K562 (cell line): ENCODE measurements at regions not wholly inside any gene's neighbourhood (a gene's known extent, or its start where the extent isn't known, plus 50 kb on each side); places are given as distances from the start of the nearest gene placed in this dataset.

Experiments used
- ADNP ChIP-seq: fragments of 200-800 bp; sonication (Bioruptor generic); IDR thresholded peaks from 2 replicates; pipeline ENCODE4 v1.6.1; 2016; ENCODE audit warnings: missing genetic modification characterization, missing compliant biosample characterization
- ARNT ChIP-seq, 2 experiments: fragments of 450-650 bp; IDR thresholded peaks; 2 replicates each; pipeline ENCODE4 v1.6.1; 2016; ENCODE audit warnings: mild to moderate bottlenecking in 1 of 2
- CBX3 ChIP-seq, 2 experiments: IDR thresholded peaks; 1 replicate in 1 of 2; 2 replicates in 1 of 2; pipeline ENCODE4 v1.6.1; 2012; ENCODE audit warnings: inconsistent platforms in 2 of 2, low read length in 2 of 2, borderline replicate concordance in 1 of 2, control low read depth in 1 of 2
- CCAR2 ChIP-seq: fragments of 200-400 bp; formaldehyde crosslinking; IDR thresholded peaks from 2 replicates; pipeline ENCODE4 v1.6.1; 2017; ENCODE audit warnings: mild to moderate bottlenecking, low read depth, low read length
- CREB5 ChIP-seq: fragments of 250-450 bp; sonication (Bioruptor Pico); IDR thresholded peaks from 2 replicates; pipeline ENCODE4 v1.5.0; 2020; ENCODE audit warnings: mild to moderate bottlenecking
- ELK3 ChIP-seq: fragments of 450-650 bp; formaldehyde crosslinking; IDR thresholded peaks from 2 replicates; pipeline ENCODE4 v1.4.0; 2020; ENCODE audit warnings: mild to moderate bottlenecking
- GTF2B ChIP-seq: IDR thresholded peaks from 2 replicates; pipeline ENCODE4 v1.6.1; 2011; ENCODE audit not compliant: insufficient read length; ENCODE audit errors: extremely low read depth
- KDM1A ChIP-seq, 2 experiments: fragments of 450-650 bp; IDR thresholded peaks; 2 replicates each; pipeline ENCODE4 v1.6.1; 2016; ENCODE audit warnings: mild to moderate bottlenecking in 2 of 2
- KDM5B ChIP-seq: fragments of 200-600 bp; sonication (generic); IDR thresholded peaks from 2 replicates; pipeline ENCODE4 v1.6.1; 2012; ENCODE audit warnings: low read depth, mild to moderate bottlenecking, moderate library complexity, low read length, control low read depth, inconsistent platforms; ENCODE audit not compliant: insufficient replicate concordance
- MAFG ChIP-seq: fragments of 450-650 bp; conservative IDR thresholded peaks from 2 replicates; pipeline ENCODE4 v1.6.1; 2016; ENCODE audit warnings: missing genetic modification characterization, missing compliant biosample characterization
- MTA2 ChIP-seq: fragments of 450-650 bp; IDR thresholded peaks from 2 replicates; pipeline ENCODE4 v1.6.1; 2016; ENCODE audit warnings: low read depth
- MYBL2 ChIP-seq, 2 experiments: fragments of 450-650 bp in 1 of 2; sonication (generic) in 1 of 2; formaldehyde crosslinking in 1 of 2; IDR thresholded peaks; 2 replicates each; pipeline versions ENCODE4 v1.6.1 to v1.8.1; 2017 to 2022; ENCODE audit warnings: borderline replicate concordance in 1 of 2, inconsistent platforms in 1 of 2, low read depth in 1 of 2, mild to moderate bottlenecking in 1 of 2, missing genetic modification reagents in 1 of 2, moderate library complexity in 1 of 2
- NONO ChIP-seq, 2 experiments: fragments of 200-400 bp in 1 of 2; fragments of 450-650 bp in 1 of 2; formaldehyde crosslinking in 1 of 2; IDR thresholded peaks; 2 replicates each; pipeline ENCODE4 v1.6.1; 2017; ENCODE audit warnings: low read depth in 2 of 2, mild to moderate bottlenecking in 2 of 2, moderate library complexity in 2 of 2, low read length in 1 of 2
- POLR3A ChIP-seq: IDR thresholded peaks from 2 replicates; pipeline ENCODE4 v1.6.1; 2011; ENCODE audit warnings: borderline replicate concordance, mild to moderate bottlenecking, moderate library complexity; ENCODE audit not compliant: insufficient read length, insufficient read depth; ENCODE audit errors: extremely low read depth
- PYGO2 ChIP-seq: fragments of 450-650 bp; IDR thresholded peaks from 2 replicates; pipeline ENCODE4 v1.6.1; 2016; ENCODE audit warnings: mild to moderate bottlenecking, missing genetic modification characterization, moderate library complexity, missing compliant biosample characterization
- SIRT6 ChIP-seq: IDR thresholded peaks from one replicate; pipeline ENCODE4 v1.6.1; 2012; ENCODE audit warnings: low read depth, mild to moderate bottlenecking, control low read depth, inconsistent platforms, low read length, moderate library complexity
- SMAD2 ChIP-seq: fragments of 150-350 bp; IDR thresholded peaks from 2 replicates; pipeline ENCODE4 v1.6.1; 2014; ENCODE audit warnings: low read depth, mild to moderate bottlenecking, low read length
- THRB ChIP-seq: fragments of 450-650 bp; formaldehyde crosslinking; conservative IDR thresholded peaks from 2 replicates; pipeline ENCODE4 v1.4.0; 2022; ENCODE audit warnings: mild to moderate bottlenecking, missing genetic modification characterization
- ZNF395 ChIP-seq: fragments of 200-800 bp; sonication (Bioruptor generic); IDR thresholded peaks from 2 replicates; pipeline ENCODE4 v1.6.1; 2017; ENCODE audit warnings: missing genetic modification characterization, missing compliant biosample characterization
- ZNF398 ChIP-seq: fragments of 250-450 bp; sonication (Bioruptor Pico); IDR thresholded peaks from 2 replicates; pipeline ENCODE4 v1.8.0; 2021; ENCODE audit warnings: moderate library complexity, mild to moderate bottlenecking, inconsistent platforms

GRCh38 chr9:94166976-94167346, 82.7 kb downstream of the PTPDC1 start (continued):
- TF ChIP-seq MAFG (tag) (no peak), POLR3A (no peak), ARNT (IDR thresholded peaks at IDR 0.05) (no peak), MTA2 (no peak), ZNF395 (CRISPR knock-in tag) (0 out of 2 replicates have a peak, but pooled peaks have one; percentile 1), ZNF398 (CRISPR knock-in tag) (no peak), SMAD2 (no peak), CBX3 (IDR thresholded peaks at IDR 0.05; ENCODE audit: borderline replicate concordance in 1 of 2, low read length in 2 of 2) (peak in 1 of 2 experiments; percentile 63; a peak in 1 of 3 replicates), GTF2B (no peak), KDM1A (IDR thresholded peaks at IDR 0.05) (no peak; a peak in 2 of 4 replicates), MYBL2 (IDR thresholded peaks at IDR 0.05; ENCODE audit: low read depth) (no peak), MYBL2 (CRISPR knock-in tag; IDR thresholded peaks at IDR 0.05; ENCODE audit: borderline replicate concordance) (no peak), THRB (CRISPR knock-in tag) (no peak), ELK3 (CRISPR knock-in tag) (no peak), ADNP (no peak), PYGO2 (no peak), SIRT6 (no peak), CCAR2 (no peak), NONO (IDR thresholded peaks at IDR 0.05; ENCODE audit: low read depth in 2 of 2, low read length in 1 of 2) (0 out of 4 replicates have a peak, but pooled peaks of 1 of the 2 experiments have one; percentile 13), KDM5B (no peak), CREB5 (CRISPR knock-in tag) (no peak)
